MG63 (cell line): ENCODE measurements at regions not wholly inside any gene's neighbourhood (a gene's known extent, or its start where the extent isn't known, plus 50 kb on each side); places are given as distances from the start of the nearest gene placed in this dataset.
A peak's percentile ranks its signal among the peaks of the same experiment; 100 is the strongest.
"Not testable (repeated sequence)": the region's sequence is repeated elsewhere in the genome, so short reads cannot be mapped to it uniquely, and the experiment has no call there.

Experiments used
- DNase-seq: peaks from one replicate; pipeline ENCODE4 v3.0.0-alpha.2; 2020
- H3K27me3 ChIP-seq: fragments of 250-450 bp; sonication (Bioruptor Pico); 2 replicates; pipeline ENCODE4 v1.5.1; 2020; ENCODE audit warnings: mild to moderate bottlenecking, moderate library complexity
- H3K36me3 ChIP-seq: fragments of 250-450 bp; sonication (Bioruptor Pico); 2 replicates; pipeline ENCODE4 v1.5.1; 2020; ENCODE audit warnings: mild to moderate bottlenecking, moderate library complexity
- H3K4me3 ChIP-seq: fragments of 250-450 bp; sonication (Bioruptor Pico); 2 replicates; pipeline ENCODE4 v1.5.1; 2020; ENCODE audit warnings: mild to moderate bottlenecking, moderate library complexity
- H3K9me3 ChIP-seq: fragments of 250-450 bp; sonication (Bioruptor Pico); 2 replicates; pipeline ENCODE4 v1.5.1; 2020; ENCODE audit warnings: mild to moderate bottlenecking, moderate library complexity

DNA sequence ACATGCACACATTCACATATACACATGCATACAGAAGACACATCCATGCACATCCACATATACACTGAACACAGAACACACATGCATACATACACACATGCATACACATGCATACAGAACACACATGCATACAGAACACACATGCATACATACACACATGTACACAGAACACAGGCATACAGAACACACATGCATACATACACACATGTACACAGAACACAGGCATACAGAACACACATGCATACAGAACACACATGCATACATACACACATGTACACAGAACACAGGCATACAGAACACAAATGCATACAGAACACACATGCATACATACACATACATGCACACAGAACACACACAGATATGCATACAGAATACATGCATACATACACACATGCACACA is 219.3 kb downstream of the FGF9 start:
- DNase-seq, H3K9me3 ChIP-seq, H3K36me3 ChIP-seq, H3K27me3 ChIP-seq, H3K4me3 ChIP-seq: not testable (repeated sequence)

DNA sequence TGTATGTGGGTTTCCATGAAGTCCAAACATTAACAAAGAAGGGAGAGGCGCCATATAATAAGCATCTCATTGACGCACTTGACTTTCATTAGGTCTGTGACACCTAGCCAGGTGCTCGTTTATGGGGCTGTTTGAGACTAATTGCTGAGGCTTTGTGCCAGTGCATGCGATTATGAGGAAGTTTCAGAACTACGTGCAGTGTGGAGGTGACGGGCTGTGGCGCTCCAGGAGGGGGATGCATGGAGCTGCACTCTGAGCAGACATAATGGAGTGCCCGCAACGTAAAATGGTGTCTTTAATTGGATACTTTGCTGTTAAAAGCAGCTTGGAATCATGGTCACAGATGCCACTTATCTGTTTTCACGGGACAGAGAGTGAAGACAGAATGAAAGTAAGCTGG is 223.2 kb downstream of the FGF9 start:
- Histone ChIP-seq H3K36me3 (no peaks in the 10 kb centered on the region), H3K27me3 (no peaks in the 10 kb centered on the region)
- DNase-seq, result no peak

GRCh38 chr13:21894703-21895699 is 224.1 kb downstream of the FGF9 start:
- Histone ChIP-seq H3K36me3 (no peaks in the 10 kb centered on the region), H3K27me3 (no peaks in the 10 kb centered on the region), H3K4me3 (no peak overlapping the region), H3K9me3 (no peaks in the 10 kb centered on the region)
- no peak for DNase-seq

More for the DNA sequence above, 223.2 kb downstream of the FGF9 start:
- Histone ChIP-seq H3K9me3 (no peaks in the 10 kb centered on the region), H3K4me3 (no peak overlapping the region)

- Histone ChIP-seq H3K4me3 (no peak overlapping the region), H3K27me3 (no peaks in the 10 kb centered on the region), H3K36me3 (no peaks in the 10 kb centered on the region), H3K9me3 (no peaks in the 10 kb centered on the region)
- no peak for DNase-seq
Measured at GRCh38 chr13:21895779-21896178, 224.9 kb downstream of the FGF9 start.

- Histone ChIP-seq H3K9me3 (no peaks in the 10 kb centered on the region), H3K27me3 (no peaks in the 10 kb centered on the region), H3K36me3 (no peaks in the 10 kb centered on the region), H3K4me3 (no peak overlapping the region)
- DNase-seq, result no peak
Measured at GRCh38 chr13:21897161-21897560, 226.3 kb downstream of the FGF9 start.

- H3K27me3 ChIP-seq, result no peaks in the 10 kb centered on the region
- H3K9me3 ChIP-seq, result no peaks in the 10 kb centered on the region
- H3K36me3 ChIP-seq, result no peaks in the 10 kb centered on the region
- no peak overlapping the region for H3K4me3 ChIP-seq
- DNase-seq, result no peak
Measured at GRCh38 chr13:21898459-21898858, 227.6 kb downstream of the FGF9 start.

- Histone ChIP-seq H3K27me3 (no peaks in the 10 kb centered on the region), H3K9me3 (no peaks in the 10 kb centered on the region), H3K4me3 (no peak overlapping the region), H3K36me3 (no peaks in the 10 kb centered on the region)
- no peak for DNase-seq
Measured at GRCh38 chr13:21898945-21899344, 228.1 kb downstream of the FGF9 start.

GRCh38 chr13:21901336-21901735 is 230.5 kb downstream of the FGF9 start:
- no peaks in the 10 kb centered on the region for H3K27me3 ChIP-seq
- H3K4me3 ChIP-seq, result no peak overlapping the region
- peak; percentile 70 for DNase-seq
- H3K36me3 ChIP-seq, result no peaks in the 10 kb centered on the region
- no peaks in the 10 kb centered on the region for H3K9me3 ChIP-seq

DNA sequence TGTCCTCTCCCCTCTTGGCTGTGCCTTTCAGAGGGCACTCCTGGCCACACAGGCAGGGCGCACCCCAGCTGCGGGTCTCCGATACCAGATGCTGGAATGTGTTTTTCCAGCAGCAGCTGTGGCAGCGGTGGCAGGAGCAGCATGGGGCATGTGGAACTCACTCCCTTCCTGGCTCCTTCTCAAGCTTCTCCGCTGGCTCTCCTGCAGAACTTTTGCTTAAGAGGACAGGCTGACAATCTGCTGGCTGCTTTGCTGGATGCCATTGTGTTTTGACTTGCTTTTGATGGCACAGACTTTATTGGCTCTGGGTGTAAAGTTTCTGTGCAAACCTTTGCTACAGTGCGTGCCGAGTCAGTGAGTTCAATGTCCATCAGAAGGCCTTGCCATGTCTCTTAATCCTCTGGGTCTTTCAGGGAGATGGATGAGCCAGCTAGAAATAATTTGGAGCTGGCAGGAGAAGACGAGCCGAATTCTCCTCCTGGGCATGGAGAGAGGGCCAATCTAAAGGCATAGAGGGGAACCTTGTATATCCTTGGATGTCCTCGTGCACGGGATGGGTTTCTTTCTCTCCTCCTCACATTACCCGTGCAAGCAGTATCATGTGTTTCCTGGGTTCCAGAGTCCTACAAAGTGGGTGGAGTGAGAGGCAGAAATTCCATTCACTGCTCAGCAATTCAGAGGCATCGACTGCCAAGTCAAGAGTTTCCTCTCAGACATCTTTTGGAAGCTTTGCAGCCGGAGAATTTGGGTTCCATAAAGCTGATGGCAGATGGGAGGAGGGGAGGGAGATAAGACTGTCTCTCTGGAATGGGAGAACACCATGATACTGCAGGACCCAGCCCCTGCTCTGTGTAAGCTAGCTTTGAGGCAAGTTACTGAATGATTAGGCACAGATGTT is 231.2 kb downstream of the FGF9 start:
- Histone ChIP-seq H3K27me3 (no peaks in the 10 kb centered on the region), H3K9me3 (no peaks in the 10 kb centered on the region), H3K4me3 (no peak overlapping the region), H3K36me3 (no peaks in the 10 kb centered on the region)
- peak; percentile 93 for DNase-seq

DNA sequence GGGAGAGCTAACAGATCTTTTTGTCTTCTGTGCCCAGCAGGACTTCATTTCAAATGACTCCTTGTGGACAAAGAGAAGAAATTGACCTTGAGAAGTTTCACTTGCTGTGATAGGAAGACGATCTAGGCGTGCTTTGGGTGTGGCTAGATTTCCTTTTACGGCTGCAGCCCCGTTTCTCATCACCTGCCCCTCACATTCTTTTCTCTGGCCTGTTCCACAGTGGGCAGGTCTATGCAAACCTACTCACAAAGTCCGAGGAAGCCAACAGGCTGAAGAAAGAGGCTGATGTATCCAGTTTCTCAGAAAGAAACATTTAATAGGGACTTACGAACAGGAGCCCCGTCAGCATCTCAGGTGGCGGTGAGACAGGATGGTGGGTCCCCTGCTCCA is 231.8 kb downstream of the FGF9 start:
- H3K27me3 ChIP-seq, result no peaks in the 10 kb centered on the region
- no peaks in the 10 kb centered on the region for H3K9me3 ChIP-seq
- no peak for DNase-seq
- no peaks in the 10 kb centered on the region for H3K36me3 ChIP-seq
- no peak overlapping the region for H3K4me3 ChIP-seq

GRCh38 chr13:21905486-21905885 is 234.6 kb downstream of the FGF9 start:
- DNase-seq, result peak; percentile 36
- no peak overlapping the region for H3K4me3 ChIP-seq
- no peaks in the 10 kb centered on the region for H3K9me3 ChIP-seq
- H3K36me3 ChIP-seq, result no peaks in the 10 kb centered on the region
- no peaks in the 10 kb centered on the region for H3K27me3 ChIP-seq

DNA sequence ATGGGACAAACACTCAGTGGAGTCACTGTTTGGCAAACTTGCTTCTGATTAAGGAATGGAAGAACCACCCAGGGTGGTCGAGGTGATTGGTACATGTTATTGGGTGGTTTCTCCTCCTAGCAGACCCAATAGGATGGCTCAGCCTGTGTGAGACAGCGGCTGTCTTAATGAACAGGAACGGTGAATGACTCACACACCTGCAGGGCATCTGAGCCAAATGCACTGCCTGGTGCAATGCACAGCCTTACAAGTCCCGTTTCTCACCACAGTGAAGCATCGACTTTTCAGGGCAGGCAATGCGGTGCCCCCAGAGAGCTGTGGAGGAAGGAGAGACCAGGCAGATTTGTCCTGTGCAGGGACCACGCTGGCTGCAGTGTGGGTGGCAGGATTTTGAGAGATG is 238.5 kb downstream of the FGF9 start:
- Histone ChIP-seq H3K27me3 (no peaks in the 10 kb centered on the region), H3K36me3 (no peaks in the 10 kb centered on the region), H3K9me3 (no peaks in the 10 kb centered on the region), H3K4me3 (no peak overlapping the region)
- DNase-seq, result no peak

DNA sequence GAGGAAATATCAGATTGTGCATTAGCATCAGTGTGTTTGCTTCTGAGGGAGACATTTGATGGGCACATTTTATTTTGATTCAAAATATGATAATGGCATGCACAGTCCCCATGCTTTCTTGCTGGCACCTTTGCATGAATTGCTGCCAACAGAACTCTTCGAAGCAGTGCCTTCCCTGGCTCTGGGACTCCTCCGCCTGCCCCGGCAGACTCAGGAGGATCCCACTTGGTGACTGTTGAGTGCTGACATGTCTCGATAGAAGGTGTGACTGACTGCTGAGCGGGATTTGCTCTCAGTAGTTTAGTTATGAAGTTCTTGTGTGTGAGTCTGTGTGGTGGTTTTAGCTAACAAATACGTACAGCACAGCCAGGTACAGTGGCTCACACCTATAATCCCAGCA is 239.7 kb downstream of the FGF9 start:
- Histone ChIP-seq H3K36me3 (no peaks in the 10 kb centered on the region), H3K27me3 (no peaks in the 10 kb centered on the region), H3K9me3 (no peaks in the 10 kb centered on the region), H3K4me3 (no peak overlapping the region)
- no peak for DNase-seq

- H3K9me3 ChIP-seq, result no peaks in the 10 kb centered on the region
- H3K27me3 ChIP-seq, result no peaks in the 10 kb centered on the region
- no peaks in the 10 kb centered on the region for H3K36me3 ChIP-seq
- no peak overlapping the region for H3K4me3 ChIP-seq
- no peak for DNase-seq
Measured at GRCh38 chr13:21911646-21912298, 240.9 kb downstream of the FGF9 start.

GRCh38 chr13:21913010-21913409 is 242.1 kb downstream of the FGF9 start:
- DNase-seq, result no peak
- H3K36me3 ChIP-seq, result no peaks in the 10 kb centered on the region
- H3K27me3 ChIP-seq, result no peaks in the 10 kb centered on the region
- no peaks in the 10 kb centered on the region for H3K9me3 ChIP-seq
- H3K4me3 ChIP-seq, result no peak overlapping the region

DNA sequence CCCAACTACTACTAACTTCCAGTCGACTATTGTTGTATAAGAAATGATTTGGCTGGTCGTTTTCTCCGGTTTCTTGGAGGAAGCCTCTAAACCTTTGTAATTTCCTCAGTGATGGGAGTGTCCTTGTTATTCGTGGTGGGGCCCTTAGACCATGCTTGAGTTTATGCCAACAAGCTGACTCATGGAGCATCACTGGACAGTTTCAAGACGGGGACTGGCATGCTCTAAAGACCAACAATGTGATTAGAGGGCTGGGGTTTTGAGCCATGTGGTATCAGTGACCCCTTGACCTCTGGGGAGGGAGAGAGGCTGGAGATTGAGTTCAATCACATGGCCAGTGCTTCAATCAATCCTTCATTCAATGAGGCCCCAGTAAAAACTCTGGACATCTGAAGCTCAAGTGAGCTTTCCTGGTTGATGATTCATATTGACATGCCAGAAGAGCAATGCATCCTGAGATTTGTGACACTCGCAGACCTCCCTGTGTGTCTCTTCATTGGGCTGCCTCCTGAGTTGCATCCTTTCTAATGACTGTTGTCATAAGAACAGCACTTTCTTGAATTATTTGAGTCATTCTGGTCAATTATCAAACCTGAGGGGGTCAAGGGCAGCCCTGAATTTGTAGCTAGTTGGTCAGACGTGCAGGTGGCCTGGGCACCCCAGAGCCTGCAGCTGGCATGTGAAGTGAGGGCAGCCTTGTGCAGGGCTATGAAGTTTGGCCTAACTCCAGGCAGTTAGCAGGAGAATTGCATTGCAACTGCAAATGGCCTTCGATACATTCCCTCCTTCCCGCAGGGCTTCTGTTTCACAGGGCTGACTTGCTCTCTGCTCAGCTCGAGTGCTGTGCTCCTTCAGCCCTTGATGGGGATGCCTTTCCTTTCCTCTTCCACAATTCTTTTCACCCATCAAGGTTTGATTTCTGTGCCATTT is 246.5 kb downstream of the FGF9 start:
- H3K36me3 ChIP-seq, result no peaks in the 10 kb centered on the region
- H3K9me3 ChIP-seq, result no peaks in the 10 kb centered on the region
- DNase-seq, result peak; percentile 42
- H3K4me3 ChIP-seq, result no peak overlapping the region
- H3K27me3 ChIP-seq, result no peaks in the 10 kb centered on the region
